Suppressor macrophage (primary cell): ENCODE measurements at regions not wholly inside any gene's neighbourhood (a gene's known extent, or its start where the extent isn't known, plus 50 kb on each side); places are given as distances from the start of the nearest gene placed in this dataset.

ENCODE experiments used
- DNase-seq, 4 experiments: peaks; one replicate each; pipeline ENCODE4 v3.0.0-alpha.2; 2020 to 2022

DNA sequence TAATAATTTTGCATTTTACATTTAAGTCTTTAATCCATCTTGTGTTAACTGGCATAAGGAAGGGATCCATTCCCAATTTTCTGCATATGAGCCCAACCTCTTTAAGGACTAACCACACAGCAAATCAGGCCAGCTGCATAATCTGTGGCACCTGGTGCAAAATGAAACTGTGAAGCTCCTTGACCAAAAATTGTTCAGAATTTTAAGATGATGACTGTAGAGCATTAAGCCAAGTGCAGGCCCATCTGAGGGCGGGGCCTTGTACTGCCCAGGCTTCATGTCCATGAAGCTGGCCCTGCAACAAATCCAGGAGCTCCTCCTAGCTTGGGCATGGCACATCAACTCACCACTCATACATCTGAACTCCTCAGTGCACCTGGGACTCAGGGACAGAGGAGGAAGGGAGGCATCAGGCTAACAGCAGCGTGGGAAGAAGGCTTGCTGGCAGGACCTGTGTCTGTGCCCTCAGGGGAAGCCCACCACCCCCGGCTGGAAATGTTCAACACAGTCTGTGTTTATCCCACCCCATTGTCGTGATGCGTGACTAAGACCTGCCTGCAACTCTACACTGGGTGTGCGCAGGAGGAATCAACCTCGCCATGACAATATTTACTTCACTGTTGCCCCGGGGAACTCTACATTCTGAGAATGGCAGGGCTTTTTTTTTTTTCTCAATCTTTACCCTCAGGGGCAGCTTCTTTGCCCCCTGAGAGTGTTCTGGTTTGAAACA is 128.9 kb upstream of the SIX2 start:
- DNase-seq, result no peak

DNA sequence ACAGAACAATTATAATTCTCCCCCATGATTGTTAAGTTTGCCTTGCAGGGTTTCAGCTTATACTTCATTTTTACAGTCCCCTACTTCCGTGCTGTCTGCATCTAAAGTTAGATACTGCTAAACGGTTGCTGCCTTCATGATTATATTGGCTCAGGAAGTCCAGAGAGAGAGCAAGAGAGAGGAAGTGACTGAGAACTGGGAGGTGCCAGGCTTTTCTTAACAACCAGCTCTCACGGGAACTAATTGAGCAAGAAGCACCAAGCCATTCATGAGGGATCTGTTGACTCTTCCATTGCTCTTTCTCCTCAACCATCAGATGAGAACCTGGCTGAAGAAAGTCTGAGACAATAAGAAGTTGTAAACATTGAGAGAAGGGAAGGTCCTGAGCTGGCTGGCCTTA is 125.5 kb upstream of the SIX2 start:
- peak; percentile 78 to 92 (median 85) for DNase-seq

DNA sequence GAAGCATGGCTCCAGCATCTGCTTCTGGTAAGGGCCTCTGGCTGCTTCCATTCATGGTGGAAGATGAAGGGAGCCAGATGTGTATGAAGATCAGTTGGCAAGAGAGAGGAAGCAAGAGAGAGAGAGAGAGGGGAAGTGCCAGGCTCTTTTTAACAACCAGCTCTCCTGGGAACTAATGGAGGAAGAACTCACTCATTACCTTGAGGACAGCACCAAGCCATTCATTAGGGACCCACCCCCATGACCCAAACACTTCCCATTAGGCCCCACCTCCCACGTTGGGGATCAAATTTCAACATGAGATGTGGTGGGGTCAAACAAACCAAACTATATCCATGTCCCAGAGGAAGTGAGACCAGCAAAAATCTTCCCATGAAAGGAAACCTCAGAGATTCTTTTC is 124.8 kb upstream of the SIX2 start:
- peak; percentile 28 to 53 (median 45) for DNase-seq

DNA sequence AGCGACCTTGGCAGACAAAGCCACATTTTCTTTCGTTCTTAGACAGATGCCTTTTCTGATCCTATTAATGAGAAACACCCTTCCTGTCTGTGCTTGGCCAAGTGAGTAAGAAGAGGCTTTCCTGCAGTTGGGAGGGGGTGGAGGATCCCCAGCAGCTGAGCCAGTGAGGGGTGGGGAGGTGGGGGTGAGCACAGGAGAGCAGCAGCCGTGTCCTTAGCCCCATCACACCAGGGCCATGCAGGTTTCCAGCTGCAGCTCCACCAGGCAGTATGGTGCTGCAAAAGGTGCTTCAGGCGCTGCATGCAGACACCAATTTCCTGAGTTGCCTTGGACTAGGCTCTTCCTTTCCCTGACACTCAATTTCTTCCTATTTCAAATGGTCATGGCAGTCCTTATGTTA is 123.3 kb upstream of the SIX2 start:
- DNase-seq, result no peak

DNA sequence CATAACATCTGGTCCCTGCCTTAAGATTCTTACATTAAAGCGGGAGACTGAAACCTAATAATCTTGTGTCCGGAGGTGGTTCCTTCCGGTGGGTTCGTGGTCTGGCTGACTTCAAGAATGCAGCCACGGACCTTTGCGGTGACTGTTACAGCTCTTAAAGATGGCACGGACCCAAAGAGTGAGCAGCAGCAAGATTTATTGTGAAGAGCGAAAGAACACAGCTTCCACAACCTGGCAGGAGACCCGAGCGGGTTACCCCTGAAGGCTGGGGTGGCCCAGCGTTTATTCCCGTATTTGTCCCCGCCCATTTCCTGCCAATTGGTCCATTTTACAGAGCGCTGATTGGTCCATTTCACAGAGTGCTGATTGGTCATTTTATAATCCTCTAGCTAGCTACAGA is 122.3 kb upstream of the SIX2 start:
- peak in 1 of 4 experiments; percentile 5 for DNase-seq

DNA sequence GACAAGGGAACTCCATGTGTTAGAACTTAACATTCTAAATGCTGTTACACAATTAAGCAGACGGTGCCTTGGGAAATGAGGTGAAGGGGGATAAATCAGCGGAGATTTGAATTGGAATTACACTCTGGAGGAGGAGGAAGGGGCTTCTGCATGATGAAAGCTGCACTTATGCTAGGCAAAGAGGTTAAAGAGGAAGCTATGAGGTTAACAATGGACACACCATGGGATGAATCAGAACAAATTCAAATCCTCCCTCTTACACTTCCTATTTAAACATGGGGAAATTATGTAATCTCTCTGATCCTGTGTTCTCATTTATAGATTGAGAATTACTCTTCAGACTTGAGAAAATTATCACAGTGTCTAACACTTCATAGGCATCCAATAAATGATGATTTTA is 121.5 kb upstream of the SIX2 start:
- peak; percentile 53 to 88 (median 74) for DNase-seq

DNA sequence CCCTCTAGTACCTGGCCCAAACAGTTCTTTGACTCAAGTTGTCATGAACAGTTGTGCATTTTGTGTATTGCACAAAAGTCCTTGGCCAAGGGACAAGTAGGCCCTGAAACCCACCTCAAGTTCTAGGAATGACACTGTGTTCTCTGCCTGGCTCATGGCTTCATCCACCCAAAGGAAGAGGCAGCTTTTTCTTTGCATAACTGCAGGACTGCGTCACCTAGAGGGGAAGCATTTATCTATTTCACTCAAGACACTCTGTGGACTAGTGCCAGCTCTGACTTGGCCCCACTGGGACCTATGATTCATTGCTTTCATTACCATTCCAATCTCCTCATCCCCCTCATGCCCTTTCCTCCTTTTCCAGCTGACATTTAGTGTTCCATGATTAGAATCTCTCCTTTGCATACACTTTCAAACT is 119.3 kb upstream of the SIX2 start:
- DNase-seq, result peak; percentile 53 to 78 (median 60)

DNA sequence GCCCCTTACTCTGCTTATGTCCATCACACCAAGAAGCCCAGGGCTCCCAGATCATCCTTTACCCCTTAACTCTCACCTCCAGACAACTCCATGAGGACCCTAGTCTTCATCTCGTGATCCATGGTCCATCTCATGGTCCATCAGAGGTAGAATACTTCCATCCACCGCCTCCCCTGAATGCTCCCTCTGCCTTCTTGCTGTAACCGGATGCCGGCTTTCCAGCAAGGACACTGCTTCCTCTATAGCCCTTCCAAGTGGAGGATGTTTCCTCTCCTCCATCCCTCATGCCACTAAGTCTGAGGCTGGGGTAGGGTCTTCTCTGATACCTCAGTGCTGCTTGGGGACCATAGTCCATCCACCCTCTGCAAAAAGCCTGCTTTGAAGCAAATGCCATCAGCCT is 118.6 kb upstream of the SIX2 start:
- DNase-seq, result no peak

DNA sequence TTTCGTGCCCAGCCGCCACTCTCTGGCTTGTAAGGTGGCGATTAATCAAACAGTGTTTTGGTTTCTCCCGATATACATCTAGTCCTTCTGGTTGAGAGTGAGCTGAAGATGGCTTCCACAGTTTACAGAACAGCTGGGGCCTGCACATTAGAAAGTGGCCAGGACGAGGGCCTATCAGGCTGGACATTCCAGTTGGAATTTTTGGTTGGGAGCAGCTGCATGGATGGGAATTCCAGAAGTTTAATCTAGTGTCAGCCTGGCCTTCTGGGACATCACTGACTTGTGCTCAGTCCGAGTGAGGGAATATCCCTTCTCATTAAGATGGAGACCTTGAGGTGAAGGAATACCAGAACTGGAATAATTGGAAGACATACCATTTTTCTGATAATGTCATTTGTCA is 118.1 kb upstream of the SIX2 start:
- DNase-seq, result no peak

DNA sequence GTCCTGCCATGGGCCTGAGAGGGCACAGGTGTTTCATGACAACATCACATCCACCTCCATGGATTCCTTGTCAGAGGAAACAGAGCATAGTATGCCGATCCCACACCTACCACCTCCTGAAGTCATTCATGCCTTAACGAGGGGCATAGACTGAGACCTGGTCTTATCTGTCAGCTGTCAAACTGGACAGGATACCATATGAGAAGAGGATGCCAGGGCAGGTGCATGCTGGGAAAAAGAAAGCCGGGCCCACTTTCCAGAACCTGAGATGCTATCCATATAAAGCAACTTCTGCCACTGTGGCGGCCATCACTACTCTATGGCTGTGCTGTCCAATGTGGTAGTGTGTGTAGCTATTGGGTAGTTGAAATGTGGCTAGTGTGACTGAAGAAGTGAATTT is 116.0 kb upstream of the SIX2 start:
- no peak for DNase-seq

DNA sequence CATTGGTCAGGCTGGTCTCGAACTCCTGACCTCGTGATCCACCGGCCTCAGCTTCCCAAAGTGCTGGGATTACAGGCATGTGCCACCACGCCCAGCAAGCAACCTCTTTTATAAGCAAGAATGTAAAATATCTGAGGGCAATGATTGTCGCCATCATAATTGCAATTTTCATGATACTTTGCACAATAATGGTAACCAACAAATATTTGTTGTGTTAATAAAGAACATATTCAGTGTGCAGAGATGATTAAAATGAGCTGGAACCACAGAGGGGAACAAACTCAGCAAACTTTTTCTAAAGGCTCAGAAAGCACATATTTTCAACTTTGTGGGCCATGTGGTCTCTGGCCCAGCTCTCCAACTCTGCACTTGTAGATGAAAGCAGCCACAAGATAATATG is 115.2 kb upstream of the SIX2 start:
- DNase-seq, result no peak

DNA sequence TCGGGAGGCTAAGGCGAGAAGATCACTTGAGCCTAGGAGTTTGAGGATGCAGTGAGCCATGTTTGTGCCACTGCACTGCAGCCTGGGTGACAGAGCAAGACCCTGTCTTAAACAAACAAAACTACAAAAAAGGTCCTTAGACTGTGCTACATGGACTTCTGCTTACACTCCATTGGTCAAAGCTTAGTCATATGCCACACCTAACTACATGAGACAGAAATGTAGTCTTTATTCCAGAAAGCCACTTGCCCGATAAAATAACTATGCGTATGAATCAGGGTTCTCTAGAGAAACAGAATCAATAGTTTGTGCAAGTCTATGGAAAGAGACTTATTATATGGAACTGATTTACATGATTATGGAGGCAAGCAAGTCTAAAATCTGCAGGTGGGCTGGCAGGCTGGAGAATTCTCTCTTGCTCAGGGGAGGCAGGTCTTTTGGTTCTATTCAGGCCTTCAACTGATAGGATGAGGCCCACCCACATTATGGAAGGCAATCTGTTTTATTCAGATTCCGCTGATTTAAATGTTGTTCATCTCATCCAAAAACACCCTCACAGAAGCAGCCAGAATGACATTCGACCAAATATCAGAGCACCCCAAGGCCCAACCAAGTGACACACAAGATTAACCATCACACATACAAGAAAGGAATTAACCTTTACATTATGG is 114.4 kb upstream of the SIX2 start:
- no peak for DNase-seq

DNA sequence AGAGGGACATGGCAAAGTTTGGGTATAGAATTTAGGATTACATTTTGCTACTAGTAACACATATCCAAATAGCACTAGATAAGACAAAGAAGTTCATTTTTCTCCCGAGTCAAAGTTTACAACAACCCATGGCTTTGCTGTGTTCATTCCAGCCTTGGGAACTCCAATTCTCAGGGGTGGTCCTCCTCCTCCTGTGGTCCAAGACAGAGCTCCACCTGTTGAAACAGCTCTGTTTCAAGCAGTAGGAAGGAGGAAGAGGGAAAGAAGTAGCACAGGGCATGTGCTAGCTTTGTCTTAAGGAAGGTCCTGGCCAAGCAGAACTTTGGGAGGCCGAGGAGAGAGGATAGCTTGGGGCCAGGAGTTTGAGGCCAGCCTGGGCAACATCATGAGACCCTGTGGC is 113.8 kb upstream of the SIX2 start:
- no peak for DNase-seq

DNA sequence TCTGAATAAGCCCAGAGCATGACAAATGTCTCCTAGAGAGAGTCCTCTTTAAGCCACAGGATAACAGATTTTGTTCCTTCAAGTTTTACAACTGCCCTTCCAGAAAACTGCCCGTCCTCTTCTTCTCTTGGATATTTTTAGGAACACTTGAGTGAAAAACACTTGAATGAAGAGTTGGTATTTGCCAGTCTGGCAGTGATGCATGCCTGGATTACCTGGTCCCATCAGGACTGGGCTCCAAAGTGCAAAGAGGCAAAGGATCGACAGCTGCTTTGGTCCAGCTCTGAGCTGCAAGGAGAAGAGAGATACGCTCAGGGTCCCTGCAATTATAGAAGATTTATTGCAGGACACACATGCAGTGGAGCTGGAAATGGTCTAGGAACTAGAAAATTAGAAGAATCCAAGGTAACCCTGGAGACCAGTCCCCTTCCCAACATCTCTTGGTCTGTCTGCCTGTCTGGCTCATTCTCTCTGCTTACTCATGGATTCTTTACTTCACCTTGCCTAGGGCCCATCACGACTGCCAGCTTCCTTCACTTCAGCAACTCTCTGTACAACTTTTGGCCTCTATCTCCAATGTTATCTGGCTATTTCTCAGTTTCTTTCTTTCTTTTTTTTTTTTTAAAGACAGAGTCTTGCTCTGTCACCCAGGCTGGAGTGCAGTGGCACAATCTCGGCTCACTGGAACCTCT is 112.1 kb upstream of the SIX2 start:
- DNase-seq, result no peak

DNA sequence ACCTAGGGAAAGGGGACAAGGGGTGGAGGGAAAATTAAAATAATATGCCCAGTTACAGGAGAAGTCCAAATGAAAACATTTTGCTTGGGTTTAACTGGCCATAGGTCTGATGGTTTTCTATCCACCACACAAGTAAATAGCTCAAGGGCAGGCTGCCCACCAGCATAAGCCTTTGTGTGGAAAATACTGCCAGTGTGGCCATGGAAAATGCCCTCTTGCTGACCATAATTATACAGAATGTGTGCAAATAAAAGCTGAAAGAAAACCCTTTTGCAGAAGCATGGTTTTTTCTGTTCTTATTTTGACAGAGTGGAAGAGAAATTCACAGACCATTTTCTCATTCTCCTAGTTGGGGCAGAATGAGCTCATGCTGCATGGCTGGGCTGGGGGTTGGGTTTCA is 111.3 kb upstream of the SIX2 start:
- no peak for DNase-seq

DNA sequence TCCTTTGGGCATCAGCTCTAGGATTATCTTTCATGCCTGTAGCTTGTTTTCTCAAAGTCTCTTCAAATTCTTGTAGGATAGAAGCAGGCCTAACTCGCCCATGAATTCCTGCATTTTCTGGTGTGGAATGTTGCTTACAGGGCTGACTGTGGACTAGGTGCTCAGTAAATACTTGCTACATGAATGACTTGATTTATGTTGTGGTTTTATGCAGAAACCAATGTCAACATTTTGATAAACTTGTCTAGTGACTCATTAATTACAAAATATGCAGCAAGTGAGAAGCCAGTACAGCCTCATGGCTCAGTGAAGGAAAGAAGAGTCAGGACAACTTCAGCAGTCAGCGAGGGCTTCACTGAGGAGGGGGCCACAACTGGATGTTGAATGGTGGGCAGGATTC is 110.6 kb upstream of the SIX2 start:
- no peak for DNase-seq

DNA sequence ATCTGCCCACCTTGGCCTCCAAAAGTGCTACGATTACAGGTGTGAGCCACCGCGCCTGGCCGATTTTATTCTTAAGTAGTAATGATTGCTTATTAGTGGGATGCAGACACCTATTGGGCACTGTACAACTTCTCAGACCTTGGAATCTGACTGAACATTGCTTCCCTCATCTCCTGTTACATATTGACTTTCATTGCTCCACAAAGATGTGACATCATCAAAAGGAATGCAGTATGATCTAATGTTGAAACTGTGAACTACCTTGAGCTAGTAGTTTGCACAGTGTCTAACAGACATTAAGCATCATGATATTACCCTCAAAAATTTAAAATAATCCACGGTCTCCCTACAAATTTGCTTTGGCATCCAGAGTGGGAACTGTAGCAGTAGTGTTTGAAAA is 109.8 kb upstream of the SIX2 start:
- DNase-seq, result no peak

DNA sequence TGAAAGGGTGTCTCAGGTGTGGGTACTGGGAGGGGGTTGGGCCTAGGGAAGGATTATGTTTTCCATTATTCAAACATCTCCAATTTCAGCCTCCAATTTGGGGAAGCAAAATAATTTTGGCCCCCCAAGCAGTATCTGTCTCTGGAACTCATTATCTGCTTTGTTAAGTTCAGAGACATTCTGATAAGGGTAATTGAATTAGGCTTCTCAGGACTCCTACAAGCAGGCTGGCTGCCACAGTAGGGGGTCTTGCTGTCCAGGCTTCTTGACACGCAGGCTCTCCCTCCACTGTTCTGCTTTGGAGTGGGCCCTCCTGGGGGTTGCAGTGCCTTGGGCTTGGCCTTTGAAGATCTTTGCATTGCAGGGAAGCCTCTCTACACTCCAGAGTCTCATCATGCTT is 108.1 kb upstream of the SIX2 start:
- DNase-seq, result no peak

DNA sequence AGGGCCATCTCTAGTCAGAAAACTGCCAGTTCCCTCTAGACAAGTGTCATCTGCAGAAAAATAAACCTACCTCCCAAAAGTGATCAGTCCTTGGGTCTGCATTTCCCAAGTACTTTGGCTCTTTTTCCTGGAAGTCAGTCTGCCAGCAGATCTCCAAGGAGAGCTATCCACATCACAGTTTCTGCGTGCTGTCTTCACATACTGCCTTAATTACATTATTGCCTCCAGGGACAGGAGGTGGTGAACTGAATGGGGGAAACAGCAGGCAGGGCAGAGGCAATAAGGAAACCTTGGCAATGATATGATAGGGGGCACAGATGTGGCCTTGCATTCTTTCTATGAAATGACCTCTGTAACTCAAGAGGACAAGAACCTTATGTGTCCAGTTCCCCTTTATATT is 105.9 kb upstream of the SIX2 start:
- DNase-seq, result no peak

DNA sequence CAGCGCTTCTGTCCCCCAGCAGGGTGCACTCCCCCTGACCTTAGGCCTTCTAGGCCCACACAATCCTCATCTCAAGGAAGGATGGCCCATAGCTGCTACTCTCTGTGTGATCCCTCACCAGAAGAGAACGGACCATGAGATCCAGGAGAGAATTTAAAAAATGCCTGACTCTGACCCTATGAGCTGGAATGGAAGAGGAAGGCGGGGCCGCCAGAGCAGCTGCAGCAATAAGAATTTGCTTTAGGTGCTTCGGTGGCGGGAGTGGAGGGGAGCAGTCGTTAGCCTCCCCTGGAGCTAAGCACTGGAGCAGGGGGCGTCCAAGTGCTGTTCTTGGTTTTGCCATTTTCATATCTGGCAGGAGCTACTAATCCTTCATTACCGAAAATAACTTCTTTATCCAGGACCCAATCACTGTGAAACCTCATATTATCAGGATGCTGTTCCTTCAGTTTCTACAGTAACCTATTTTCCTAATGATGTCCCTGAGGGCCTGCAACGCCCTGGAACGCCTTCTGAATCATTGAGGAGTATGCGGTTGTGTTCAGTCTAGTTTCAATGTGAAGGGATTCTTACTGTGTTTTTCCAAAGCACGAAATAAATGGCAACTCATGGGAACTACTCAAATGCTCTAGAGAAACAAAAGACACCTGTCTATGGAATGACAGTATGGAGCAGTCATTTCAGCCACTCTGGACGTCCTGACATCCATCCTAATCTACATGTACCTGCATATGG is 105.1 kb upstream of the SIX2 start:
- no peak for DNase-seq

DNA sequence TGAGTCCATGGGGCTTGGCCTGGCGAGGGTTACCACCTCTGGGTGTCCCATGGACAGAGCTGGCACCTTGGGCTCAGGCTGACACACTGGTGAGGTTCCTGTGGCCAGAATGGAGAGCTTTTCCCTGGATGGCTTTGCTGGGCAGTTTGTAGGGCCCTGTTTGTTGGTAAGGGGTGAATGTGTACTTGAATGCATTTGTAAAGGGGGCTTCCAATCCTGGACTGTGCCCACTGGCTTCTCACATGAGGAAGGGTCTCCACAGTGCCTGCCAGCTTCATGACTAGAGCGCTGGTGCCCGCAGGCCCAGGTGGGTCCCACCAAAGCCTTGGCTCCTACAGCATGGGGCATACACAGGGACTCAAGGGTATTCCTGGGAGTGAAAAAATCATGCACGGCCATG is 103.5 kb upstream of the SIX2 start:
- DNase-seq, result no peak

DNA sequence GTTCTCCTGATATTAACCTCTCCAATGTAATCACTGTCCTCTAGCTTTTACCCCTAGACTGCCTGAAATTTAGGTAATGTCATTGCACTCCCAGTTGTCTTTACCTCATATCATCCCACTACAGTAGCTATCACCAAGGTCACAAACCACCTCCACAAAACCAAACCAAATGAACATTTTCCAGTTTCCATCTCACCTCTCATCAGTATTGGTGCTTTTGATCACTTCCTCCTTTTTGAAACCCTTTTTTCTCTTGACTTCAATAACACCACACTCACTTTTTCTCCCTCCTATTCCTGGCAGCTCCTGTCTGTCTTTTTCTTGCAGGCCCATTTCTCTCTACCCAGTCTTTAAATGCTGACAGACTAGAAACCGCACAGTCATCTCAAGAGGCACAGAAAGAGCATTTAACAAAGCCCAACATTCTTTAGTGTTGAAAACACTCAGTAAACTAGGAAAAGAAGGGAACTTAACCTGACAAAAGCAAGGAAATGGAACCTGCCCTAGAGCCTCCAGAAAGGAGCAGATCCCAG is 95.9 kb upstream of the SIX2 start:
- no peak for DNase-seq

DNA sequence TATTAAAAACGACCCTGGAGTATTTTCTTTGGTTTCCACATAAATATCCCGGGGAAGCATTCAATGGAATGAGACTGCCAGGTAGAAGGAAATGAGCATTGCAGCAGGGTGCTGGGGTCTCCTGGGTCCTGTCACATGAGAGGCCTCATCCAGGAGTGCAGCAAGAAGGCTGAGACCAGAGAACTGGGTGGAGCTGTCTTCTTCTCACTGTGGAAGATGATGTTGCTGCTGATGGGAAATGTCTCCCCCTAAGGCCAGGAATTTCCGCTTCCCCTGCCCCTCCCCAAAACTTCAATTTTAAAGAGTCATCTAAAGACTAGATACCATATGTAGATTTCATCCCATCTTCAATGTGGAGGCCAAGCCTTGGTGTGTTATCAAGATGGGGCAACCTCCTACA is 95.2 kb upstream of the SIX2 start:
- DNase-seq, result no peak
